GM18507 (cell line): ENCODE measurements at regions not wholly inside any gene's neighbourhood (a gene's known extent, or its start where the extent isn't known, plus 50 kb on each side); places are given as distances from the start of the nearest gene placed in this dataset.
"Not testable (repeated sequence)": the region's sequence is repeated elsewhere in the genome, so short reads cannot be mapped to it uniquely, and the experiment has no call there.

ENCODE experiments used
- DNase-seq: peaks from one replicate; pipeline ENCODE4 v3.0.0; 2011; ENCODE audit warnings: low read depth; ENCODE audit not compliant: insufficient read length; ENCODE audit errors: extremely low spot score
- FAIRE-seq: peaks from 2 replicates; lab custom pipeline; 2011; peaks lifted over from hg19 to GRCh38; lab: Jason Lieb, UNC

GRCh38 chr19:28727480-28728159 lies 485.3 kb downstream of the UQCRFS1 start:
- FAIRE-seq (no peak), DNase-seq (no peak)

- FAIRE-seq (no peak), DNase-seq (no peak)
Observed at GRCh38 chr19:28726533-28727479, 486.1 kb downstream of the UQCRFS1 start.

GRCh38 chr19:28718909-28719308 lies 494.0 kb downstream of the UQCRFS1 start:
- FAIRE-seq (no peak), DNase-seq (no peak)

- FAIRE-seq = no peak
Observed at GRCh38 chr19:28715157-28715556, 497.8 kb downstream of the UQCRFS1 start.

GRCh38 chr19:28711411-28711810 lies 501.5 kb downstream of the UQCRFS1 start:
- FAIRE-seq = no peak
- DNase-seq = no peak

More at GRCh38 chr19:28715157-28715556, 497.8 kb downstream of the UQCRFS1 start:
- DNase-seq = no peak

GRCh38 chr19:28710278-28710677 lies 502.7 kb downstream of the UQCRFS1 start:
- peak; percentile 72 for FAIRE-seq

GRCh38 chr19:28706693-28707092 lies 506.3 kb downstream of the UQCRFS1 start:
- DNase-seq = no peak
- no peak for FAIRE-seq

More at GRCh38 chr19:28710278-28710677, 502.7 kb downstream of the UQCRFS1 start:
- no peak for DNase-seq

GRCh38 chr19:28705008-28705407 lies 507.9 kb downstream of the UQCRFS1 start:
- DNase-seq = no peak
- no peak for FAIRE-seq

GRCh38 chr19:28703400-28703956 lies 509.5 kb downstream of the UQCRFS1 start:
- no peak for FAIRE-seq
- DNase-seq = no peak

GRCh38 chr19:28701491-28701890 lies 511.5 kb downstream of the UQCRFS1 start:
- DNase-seq (no peak), FAIRE-seq (no peak)

- FAIRE-seq = no peak
- DNase-seq = no peak
Observed at GRCh38 chr19:28700176-28700575, 512.8 kb downstream of the UQCRFS1 start.

GRCh38 chr19:28697308-28697707 lies 515.6 kb downstream of the UQCRFS1 start:
- no peak for FAIRE-seq
- DNase-seq = no peak

- DNase-seq (no peak), FAIRE-seq (no peak)
Observed at GRCh38 chr19:28694812-28695211, 518.1 kb downstream of the UQCRFS1 start.

- DNase-seq (no peak), FAIRE-seq (no peak)
Observed at GRCh38 chr19:28691683-28692082, 521.3 kb downstream of the UQCRFS1 start.

- not testable (repeated sequence) for FAIRE-seq, DNase-seq
Observed at GRCh38 chr19:28689464-28689863, 523.5 kb downstream of the UQCRFS1 start.

GRCh38 chr19:28687296-28687695 lies 525.7 kb downstream of the UQCRFS1 start:
- no peak for DNase-seq
- no peak for FAIRE-seq

GRCh38 chr19:28686756-28687155 lies 526.2 kb downstream of the UQCRFS1 start:
- no peak for FAIRE-seq
- no peak for DNase-seq

- FAIRE-seq = no peak
Observed at GRCh38 chr19:28685802-28686201, 527.1 kb downstream of the UQCRFS1 start.

GRCh38 chr19:28685077-28685476 lies 527.9 kb downstream of the UQCRFS1 start:
- not testable (repeated sequence) for DNase-seq, FAIRE-seq

More at GRCh38 chr19:28685802-28686201, 527.1 kb downstream of the UQCRFS1 start:
- no peak for DNase-seq

GRCh38 chr19:28680111-28680510 lies 532.8 kb downstream of the UQCRFS1 start:
- DNase-seq (no peak), FAIRE-seq (no peak)
